ENCODE measurements at regions not wholly inside any gene's neighbourhood (a gene's known extent, or its start where the extent isn't known, plus 50 kb on each side); places are given as distances from the start of the nearest gene placed in this dataset.

DNA sequence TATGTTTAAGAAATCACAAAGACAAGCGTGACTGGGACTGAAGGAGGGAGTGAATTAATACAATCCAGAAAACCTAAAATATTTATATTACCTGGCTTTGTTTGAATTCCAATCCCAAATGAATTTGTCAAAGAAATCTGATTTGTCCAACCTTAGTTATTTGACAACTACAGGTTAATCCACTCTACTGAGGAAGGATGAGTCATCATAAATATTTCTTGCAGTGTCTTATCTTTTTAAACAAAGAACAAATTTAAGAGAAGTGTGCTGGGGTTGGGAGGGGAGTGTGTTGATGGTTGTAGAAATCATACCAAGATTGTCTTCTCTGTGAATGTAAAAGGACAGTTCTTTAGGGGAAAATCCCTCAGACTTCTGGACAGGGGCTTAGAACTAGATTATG lies 1106.3 kb upstream of the SLC39A10 start:
- no peaks in the 10 kb centered on the region for H3K9me3 ChIP-seq (replicated peaks in 1 of 2; ENCODE audit: control insufficient read depth in 1 of 2, insufficient read depth in 1 of 2, low read length in 2 of 2)
- WGBS (ENCODE audit: insufficient coverage) = no CpG with 5 or more reads among the region's 1 CpG
- TF ChIP-seq, protein P1, sequence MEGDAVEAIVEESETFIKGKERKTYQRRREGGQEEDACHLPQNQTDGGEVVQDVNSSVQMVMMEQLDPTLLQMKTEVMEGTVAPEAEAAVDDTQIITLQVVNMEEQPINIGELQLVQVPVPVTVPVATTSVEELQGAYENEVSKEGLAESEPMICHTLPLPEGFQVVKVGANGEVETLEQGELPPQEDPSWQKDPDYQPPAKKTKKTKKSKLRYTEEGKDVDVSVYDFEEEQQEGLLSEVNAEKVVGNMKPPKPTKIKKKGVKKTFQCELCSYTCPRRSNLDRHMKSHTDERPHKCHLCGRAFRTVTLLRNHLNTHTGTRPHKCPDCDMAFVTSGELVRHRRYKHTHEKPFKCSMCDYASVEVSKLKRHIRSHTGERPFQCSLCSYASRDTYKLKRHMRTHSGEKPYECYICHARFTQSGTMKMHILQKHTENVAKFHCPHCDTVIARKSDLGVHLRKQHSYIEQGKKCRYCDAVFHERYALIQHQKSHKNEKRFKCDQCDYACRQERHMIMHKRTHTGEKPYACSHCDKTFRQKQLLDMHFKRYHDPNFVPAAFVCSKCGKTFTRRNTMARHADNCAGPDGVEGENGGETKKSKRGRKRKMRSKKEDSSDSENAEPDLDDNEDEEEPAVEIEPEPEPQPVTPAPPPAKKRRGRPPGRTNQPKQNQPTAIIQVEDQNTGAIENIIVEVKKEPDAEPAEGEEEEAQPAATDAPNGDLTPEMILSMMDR (IDR thresholded peaks at IDR 0.05) = no peak
- Mint-ChIP-seq H3K4me1 (no peaks in the 10 kb centered on the region), H3K27me3 (ENCODE audit: low read depth in 3 of 3) (no peaks in the 10 kb centered on the region), H3K4me3 (no peak overlapping the region), H3K36me3 (no peaks in the 10 kb centered on the region), H3K9me3 (peaks cover 0 to 2% (median 0%) of the 10 kb centered on the region in 7 donors), H3K27ac (no peak overlapping the region)
- DNase-seq = no peak
- no peaks in the 10 kb centered on the region for H3K79me2 ChIP-seq (ENCODE audit: insufficient read depth, low read length)
- H3K4me3 ChIP-seq (replicated peaks in 1 of 3; ENCODE audit: low read depth in 2 of 3, low read length in 3 of 3) = no peak overlapping the region
- H3K4me2 ChIP-seq (replicated peaks; ENCODE audit: extremely low read depth, low read length, poor library complexity, severe bottlenecking) = no peak overlapping the region
- no peaks in the 10 kb centered on the region for H4K20me1 ChIP-seq (ENCODE audit: insufficient read depth, low read length)
- intact Hi-C loops (cut with micrococcal nuclease) = no loop called here
- no peaks in the 10 kb centered on the region for H3K36me3 ChIP-seq (replicated peaks in 1 of 2; ENCODE audit: control insufficient read depth in 1 of 2, insufficient read depth in 2 of 2, low read length in 2 of 2)
- H3K27ac ChIP-seq (ENCODE audit: low read depth in 1 of 2, low read length in 2 of 2) = no peak overlapping the region
- H3K27me3 ChIP-seq (ENCODE audit: control insufficient read depth in 2 of 2, insufficient read depth in 2 of 2, low read length in 2 of 2) = no peaks in the 10 kb centered on the region
- H2AFZ ChIP-seq (ENCODE audit: insufficient read depth, low read depth, low read length, poor library complexity, severe bottlenecking) = no peak overlapping the region
- no peaks in the 10 kb centered on the region for H3K4me1 ChIP-seq (ENCODE audit: control insufficient read depth in 1 of 2, insufficient read depth in 2 of 2, low read length in 2 of 2)
- no peak overlapping the region for H3K9ac ChIP-seq (ENCODE audit: insufficient read depth, low read length, poor library complexity, severe bottlenecking)

DNA sequence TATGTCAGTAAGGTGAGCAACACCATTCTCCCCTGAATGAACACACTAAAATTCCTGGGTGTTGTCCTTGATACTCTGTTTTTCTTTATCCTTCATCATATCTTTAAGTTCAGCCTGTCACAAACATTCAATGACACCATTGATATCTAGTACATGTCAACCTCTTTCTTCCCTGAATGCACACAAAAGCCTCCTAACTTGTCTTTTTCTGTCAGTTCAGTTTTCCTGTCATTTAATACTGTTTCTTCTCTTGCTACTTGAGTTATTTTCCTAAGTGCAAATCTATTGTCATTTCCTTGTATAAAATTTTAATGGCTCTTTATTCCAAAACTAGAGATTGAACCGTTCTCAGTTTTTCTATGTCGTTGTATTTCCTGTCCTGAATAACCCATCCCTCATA lies 1107.6 kb upstream of the SLC39A10 start:
- H3K4me3 Mint-ChIP-seq = no peak overlapping the region
- H3K36me3 Mint-ChIP-seq = no peaks in the 10 kb centered on the region
- no peaks in the 10 kb centered on the region for H3K4me1 Mint-ChIP-seq
- Histone ChIP-seq H3K9ac (ENCODE audit: insufficient read depth, low read length, poor library complexity, severe bottlenecking) (no peak overlapping the region), H3K4me1 (ENCODE audit: control insufficient read depth in 1 of 2, insufficient read depth in 2 of 2, low read length in 2 of 2) (no peaks in the 10 kb centered on the region), H3K4me2 (replicated peaks; ENCODE audit: extremely low read depth, low read length, poor library complexity, severe bottlenecking) (no peak overlapping the region), H3K36me3 (replicated peaks in 1 of 2; ENCODE audit: control insufficient read depth in 1 of 2, insufficient read depth in 2 of 2, low read length in 2 of 2) (no peaks in the 10 kb centered on the region), H2AFZ (ENCODE audit: insufficient read depth, low read depth, low read length, poor library complexity, severe bottlenecking) (no peak overlapping the region), H4K20me1 (ENCODE audit: insufficient read depth, low read length) (no peaks in the 10 kb centered on the region), H3K27ac (ENCODE audit: low read depth in 1 of 2, low read length in 2 of 2) (no peak overlapping the region), H3K4me3 (replicated peaks in 1 of 3; ENCODE audit: low read depth in 2 of 3, low read length in 3 of 3) (no peak overlapping the region), H3K79me2 (ENCODE audit: insufficient read depth, low read length) (no peaks in the 10 kb centered on the region), H3K27me3 (ENCODE audit: control insufficient read depth in 2 of 2, insufficient read depth in 2 of 2, low read length in 2 of 2) (no peaks in the 10 kb centered on the region), H3K9me3 (replicated peaks in 1 of 2; ENCODE audit: control insufficient read depth in 1 of 2, insufficient read depth in 1 of 2, low read length in 2 of 2) (no peaks in the 10 kb centered on the region)
- intact Hi-C loops (cut with micrococcal nuclease) = no loop called here
- WGBS (ENCODE audit: insufficient coverage) = 100% methylated on average over 1 of the region's 2 CpGs
- no peak overlapping the region for H3K27ac Mint-ChIP-seq
- TF ChIP-seq, protein P1 (IDR thresholded peaks at IDR 0.05) = no peak
- peaks cover 0 to 2% (median 0%) of the 10 kb centered on the region in 7 donors for H3K9me3 Mint-ChIP-seq
- no peaks in the 10 kb centered on the region for H3K27me3 Mint-ChIP-seq (ENCODE audit: low read depth in 3 of 3)
- DNase-seq = no peak

All from CD14-positive monocyte (primary cell).